ENCODE measurements at regions not wholly inside any gene's neighbourhood (a gene's known extent, or its start where the extent isn't known, plus 50 kb on each side); places are given as distances from the start of the nearest gene placed in this dataset.
A peak's percentile ranks its signal among the peaks of the same experiment; 100 is the strongest.

- DNase-seq, result no peak
Measured at GRCh38 chr1:58911841-58912499, 128.1 kb upstream of the JUN start.

- DNase-seq, result no peak
Measured at GRCh38 chr1:58914925-58915324, 131.1 kb upstream of the JUN start.

DNA sequence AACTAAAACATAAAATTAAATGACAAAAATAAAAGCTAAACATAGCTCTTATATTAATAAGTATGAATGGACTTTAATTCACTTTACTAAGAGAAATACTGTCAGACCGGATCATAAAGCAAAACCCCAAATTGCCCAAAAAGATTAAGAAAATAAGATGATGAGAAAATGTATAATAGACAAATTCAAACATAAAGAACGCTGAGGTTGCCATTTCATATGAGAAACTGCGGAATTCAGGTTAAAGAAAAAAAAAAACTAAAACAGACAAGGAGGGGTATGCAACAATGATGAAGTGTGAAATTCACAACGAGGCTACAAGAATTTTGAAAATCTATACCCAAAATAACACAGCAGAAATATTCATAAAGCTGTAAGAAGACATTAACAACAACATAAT lies 133.6 kb upstream of the JUN start:
- DNase-seq, result no peak

DNA sequence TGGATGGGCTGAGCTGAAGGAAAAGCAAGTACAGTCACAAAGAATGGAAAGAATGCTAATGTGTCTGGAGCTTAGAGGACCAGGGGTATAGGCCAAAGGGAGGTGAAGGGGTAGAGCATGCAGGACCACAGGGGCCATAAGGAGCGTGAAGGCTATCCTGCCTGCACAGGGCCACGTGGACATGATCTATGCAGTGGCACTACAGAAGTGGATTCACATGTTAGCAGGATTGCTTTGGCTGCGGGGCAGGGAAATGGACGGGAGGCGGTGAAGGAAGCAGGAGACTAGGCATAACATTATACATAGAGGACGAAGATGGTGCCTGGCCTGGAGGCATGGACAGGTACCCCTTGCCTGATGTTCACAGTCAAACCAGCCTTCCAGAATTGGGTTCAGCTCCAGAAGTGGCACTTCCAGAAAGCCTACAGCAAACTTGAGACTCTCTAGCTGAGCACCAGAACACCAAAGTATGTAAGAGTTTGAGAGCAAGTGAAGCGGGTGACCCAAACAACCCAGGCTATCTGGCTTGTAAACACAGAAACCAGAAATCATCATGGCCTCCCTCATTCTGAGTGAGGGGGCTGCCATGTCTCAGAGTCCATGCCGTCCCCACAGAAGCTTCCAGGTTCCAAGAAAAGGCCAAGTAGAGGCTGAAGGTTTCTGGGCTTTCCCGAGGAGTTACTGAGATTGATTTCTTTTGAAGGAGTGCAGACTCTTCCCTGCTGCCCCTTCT lies 135.5 kb upstream of the JUN start:
- no peak for DNase-seq

- DNase-seq, result no peak
Measured at GRCh38 chr1:58919959-58920321, 136.1 kb upstream of the JUN start.

GRCh38 chr1:58921342-58921741 lies 137.5 kb upstream of the JUN start:
- DNase-seq, result no peak

GRCh38 chr1:58921751-58922150 lies 137.9 kb upstream of the JUN start:
- no peak for DNase-seq

DNA sequence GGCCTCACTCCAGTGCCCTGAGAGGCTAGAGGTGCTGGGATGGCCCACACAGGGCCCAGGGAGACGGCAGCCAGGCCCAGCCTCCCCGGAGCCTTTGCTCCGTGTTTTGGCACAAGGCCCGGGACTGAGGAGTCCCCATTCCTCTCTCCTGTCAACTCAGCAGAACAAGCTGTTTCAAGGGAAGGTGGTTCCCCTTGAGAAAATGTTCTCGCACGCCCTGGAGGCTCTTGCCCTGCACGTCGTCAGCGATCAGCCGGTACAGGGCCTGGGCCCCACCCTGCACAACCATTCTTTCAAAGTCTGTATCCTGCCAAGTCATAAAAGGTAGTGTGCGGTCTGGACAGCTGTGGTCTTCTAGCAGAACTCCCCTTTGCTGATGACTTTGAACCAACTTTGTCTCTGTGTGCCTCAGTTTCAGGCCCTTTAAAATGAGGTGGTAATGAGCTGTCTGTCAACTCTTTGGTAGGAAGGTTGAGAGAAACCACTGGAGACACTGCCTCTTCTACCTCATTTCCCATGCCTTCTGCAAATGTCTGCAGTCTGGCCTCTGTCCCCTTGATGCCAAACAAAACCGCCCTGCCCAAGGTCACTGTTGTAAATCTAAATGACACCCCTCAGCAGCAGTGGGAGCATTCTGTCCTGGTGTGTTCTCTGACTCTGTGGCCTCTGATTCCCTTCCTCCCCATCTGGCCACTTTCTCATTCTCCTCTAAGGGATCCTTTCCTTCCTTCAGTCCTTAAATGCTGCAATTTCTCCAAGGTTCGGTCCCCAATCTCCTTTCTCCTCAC lies 138.6 kb upstream of the JUN start:
- DNase-seq, result no peak

DNA sequence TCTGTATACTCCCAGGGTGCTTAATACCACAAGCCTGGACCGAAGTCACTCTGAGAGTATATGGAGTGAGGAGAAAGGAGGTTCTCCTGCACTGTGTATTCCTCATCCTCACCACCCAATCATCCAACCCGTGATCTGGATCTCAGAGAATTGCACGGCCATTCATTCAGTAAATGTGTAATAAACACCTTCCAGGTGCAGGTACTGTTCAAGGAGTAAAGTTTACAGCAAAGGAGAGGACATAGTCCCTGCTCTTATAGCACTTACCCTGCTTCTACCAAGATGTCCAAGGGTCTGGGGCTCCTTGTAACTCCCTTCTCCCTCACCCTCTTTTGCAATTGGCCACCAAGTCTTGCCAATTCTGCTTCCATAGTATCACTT lies 139.2 kb upstream of the JUN start:
- DNase-seq, result no peak

GRCh38 chr1:58924016-58924565 lies 140.2 kb upstream of the JUN start:
- DNase-seq, result no peak

- no peak for DNase-seq
Measured at GRCh38 chr1:58924821-58925220, 141.0 kb upstream of the JUN start.

- no peak for DNase-seq
Measured at GRCh38 chr1:58925247-58925646, 141.4 kb upstream of the JUN start.

DNA sequence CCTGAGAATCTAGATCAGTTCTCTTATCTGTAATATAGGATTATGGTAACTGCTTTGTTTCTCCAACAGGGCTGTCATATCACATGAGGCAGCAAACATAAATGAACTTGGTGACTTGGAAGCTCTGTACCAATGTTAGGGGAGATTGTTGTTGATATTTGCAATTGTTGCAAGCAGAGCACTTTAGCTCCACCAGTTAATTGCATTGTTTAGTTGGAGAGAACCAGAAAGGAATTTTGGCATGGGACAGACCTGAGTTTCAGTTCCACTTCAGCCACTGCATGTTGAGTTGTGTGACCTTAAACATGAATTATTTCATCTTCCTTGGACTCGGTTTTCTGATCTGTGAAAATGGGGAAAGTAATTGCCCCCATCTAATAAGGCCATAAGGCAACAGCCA lies 142.3 kb upstream of the JUN start:
- no peak for DNase-seq

DNA sequence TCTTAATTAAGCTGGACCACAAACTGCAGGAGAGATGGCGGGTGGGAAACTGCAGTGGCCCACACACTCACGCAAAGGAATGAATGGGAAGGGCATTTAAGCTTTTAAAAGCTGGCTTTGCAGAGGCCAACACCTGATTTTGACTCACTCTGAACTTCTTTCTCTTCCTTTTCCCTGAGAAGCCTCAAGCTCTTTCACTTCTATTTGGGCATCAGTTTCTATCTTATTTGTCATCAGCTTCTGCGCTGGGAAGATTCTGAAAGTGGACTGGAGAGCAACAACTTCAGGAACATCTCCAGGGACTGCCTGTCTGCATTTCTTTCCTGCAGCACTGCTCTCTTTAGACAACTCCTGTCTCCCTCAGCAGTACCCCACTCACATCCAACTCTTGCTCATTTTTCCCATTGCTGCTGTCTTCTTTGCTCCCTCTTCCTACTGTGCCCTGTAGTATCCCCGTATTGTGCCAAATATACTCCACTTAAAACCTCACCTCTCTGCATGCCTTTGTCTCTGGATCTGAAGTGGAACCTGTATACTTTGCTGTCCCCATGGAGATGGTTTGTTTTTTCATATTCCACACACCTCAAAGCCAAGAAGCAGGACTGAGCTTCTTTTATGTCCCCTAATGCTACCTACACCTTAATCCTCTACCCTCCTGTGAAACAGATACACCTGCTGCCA lies 143.3 kb upstream of the JUN start:
- DNase-seq, result no peak

DNA sequence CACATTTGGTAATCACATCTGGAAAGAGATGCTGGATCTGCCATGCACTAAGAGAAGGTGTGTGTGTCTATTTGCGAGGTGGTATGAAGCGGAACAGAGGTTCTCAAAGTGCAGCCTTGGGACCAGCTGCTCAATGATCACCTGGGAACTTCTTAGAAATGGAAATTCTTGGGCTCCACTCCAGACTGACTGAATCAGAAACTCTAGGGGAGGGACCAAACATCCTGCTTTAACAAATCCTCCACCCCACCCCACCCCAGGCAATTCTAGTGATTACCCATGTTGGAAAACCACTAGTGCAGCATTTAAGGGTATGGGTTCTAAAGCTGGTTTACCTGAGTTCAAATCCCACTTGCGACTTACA lies 143.9 kb upstream of the JUN start:
- DNase-seq, result no peak

GRCh38 chr1:58928514-58928913 lies 144.7 kb upstream of the JUN start:
- DNase-seq, result no peak

- DNase-seq, result peak; percentile 61
Measured at GRCh38 chr1:58929671-58930325, 146.0 kb upstream of the JUN start.

GRCh38 chr1:58931024-58931423 lies 147.2 kb upstream of the JUN start:
- DNase-seq, result no peak

GRCh38 chr1:58931756-58932155 lies 147.9 kb upstream of the JUN start:
- no peak for DNase-seq

DNA sequence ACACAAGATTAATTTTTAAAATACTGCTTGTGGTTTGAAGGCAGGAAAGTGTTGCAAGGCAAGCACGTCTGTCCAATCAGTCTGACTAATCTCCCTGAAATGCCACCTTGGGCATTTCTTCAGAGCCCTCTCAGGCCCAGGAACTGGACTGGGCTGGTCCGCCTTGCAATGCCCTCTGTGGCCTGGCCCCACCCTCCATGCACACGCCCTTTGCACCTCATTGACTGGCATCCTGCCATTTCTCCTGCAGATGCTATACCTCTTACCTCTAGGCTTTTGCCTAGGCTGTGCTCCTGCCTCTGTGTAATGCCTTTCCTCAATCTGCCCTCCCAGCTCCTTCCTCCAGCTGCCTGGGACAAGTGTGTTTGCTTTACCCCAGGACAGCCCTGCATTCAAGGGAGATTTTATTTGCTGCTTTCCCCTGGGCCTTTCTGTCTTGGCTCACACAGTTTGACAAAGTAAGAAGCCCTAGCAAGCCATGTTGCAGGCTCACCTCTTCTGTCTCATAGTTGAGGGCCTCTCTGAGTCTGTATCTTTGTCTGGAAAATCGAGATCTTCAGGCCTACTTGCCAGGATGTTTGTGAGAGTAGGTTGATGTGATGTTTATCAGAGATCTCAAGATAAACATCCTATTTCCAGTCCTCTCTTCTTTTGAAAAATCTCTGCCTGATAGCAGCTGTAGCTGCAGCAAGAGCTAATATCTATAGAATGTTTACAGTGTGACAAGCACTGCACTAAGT lies 149.2 kb upstream of the JUN start:
- DNase-seq, result no peak

DNA sequence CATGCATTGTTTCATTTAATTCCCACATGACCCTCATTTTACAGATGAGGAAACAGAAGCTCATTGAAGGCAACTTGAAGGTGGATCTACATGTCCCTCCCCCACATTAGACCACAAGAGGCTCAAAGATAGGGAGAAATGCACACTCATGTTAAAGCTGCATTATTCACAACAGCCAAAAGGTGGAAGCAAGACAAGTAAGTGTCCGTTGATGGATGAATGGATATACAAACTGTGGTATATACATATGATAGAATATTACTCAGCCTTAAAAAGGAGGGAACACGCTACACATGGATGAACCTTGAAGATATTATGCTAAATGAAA lies 149.7 kb upstream of the JUN start:
- DNase-seq, result no peak

GRCh38 chr1:58934706-58935105 lies 150.9 kb upstream of the JUN start:
- DNase-seq, result no peak

Measured in activated naive CD4-positive, alpha-beta T cell treated with anti-CD3 and anti-CD28 coated beads, Interleukin-2, amount 50 U/mL, for 16 hours (primary cell).